ENCODE measurements at regions not wholly inside any gene's neighbourhood (a gene's known extent, or its start where the extent isn't known, plus 50 kb on each side); places are given as distances from the start of the nearest gene placed in this dataset.
"Not testable (repeated sequence)": the region's sequence is repeated elsewhere in the genome, so short reads cannot be mapped to it uniquely, and the experiment has no call there.

DNA sequence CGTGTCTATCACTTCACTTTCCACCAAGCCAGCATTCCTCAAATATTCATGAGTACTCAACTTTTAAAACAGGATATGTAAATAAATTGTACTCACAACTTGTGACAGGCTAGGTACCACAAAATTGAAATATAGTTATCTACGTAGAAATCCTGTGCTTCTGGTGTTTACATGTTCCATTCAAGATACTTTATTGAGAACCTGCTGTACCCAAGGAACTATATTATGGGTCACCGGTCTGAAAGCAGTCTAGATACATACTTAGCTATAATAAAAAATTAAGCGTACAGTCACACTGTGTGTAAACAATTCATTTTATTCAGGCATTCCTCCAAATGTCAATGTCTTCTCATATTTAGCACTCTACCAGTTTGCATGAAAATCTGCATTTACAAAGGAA lies 482.2 kb upstream of the SOX9 start:
- Histone ChIP-seq H3K4me3 (ENCODE audit: low read length) (no peak overlapping the region), H3K36me3 (ENCODE audit: control insufficient read depth, insufficient read depth, low read length) (no peaks in the 10 kb centered on the region), H3K27me3 (ENCODE audit: control insufficient read depth, insufficient read depth, low read length) (no peaks in the 10 kb centered on the region), H3K4me1 (ENCODE audit: control insufficient read depth, insufficient read depth, low read length) (no peaks in the 10 kb centered on the region), H3K9ac (ENCODE audit: low read length) (no peak overlapping the region), H3K27ac (ENCODE audit: low read depth, low read length) (no peak overlapping the region)

DNA sequence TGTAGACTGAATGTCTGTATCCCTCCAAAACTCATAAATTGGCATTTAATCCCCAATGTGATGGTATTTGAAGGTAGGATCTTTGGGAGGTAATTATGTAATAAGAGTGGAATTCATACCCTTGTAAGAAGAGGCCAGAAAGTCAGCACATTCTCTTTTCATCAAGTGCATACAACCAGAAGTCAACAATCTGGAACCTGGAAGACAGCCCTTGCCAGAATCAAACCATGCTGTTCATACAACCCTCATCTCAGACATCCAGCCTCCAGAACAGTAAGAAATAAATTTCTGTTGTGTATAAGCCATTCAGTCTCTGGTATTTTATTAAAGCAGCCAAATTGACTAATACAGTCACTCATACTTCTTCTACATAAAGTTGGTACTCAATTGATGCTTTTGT lies 481.0 kb upstream of the SOX9 start:
- H3K9ac ChIP-seq (ENCODE audit: low read length), result no peak overlapping the region
- no peaks in the 10 kb centered on the region for H3K36me3 ChIP-seq (ENCODE audit: control insufficient read depth, insufficient read depth, low read length)
- no peaks in the 10 kb centered on the region for H3K27me3 ChIP-seq (ENCODE audit: control insufficient read depth, insufficient read depth, low read length)
- no peak overlapping the region for H3K27ac ChIP-seq (ENCODE audit: low read depth, low read length)
- H3K4me1 ChIP-seq (ENCODE audit: control insufficient read depth, insufficient read depth, low read length), result no peaks in the 10 kb centered on the region
- H3K4me3 ChIP-seq (ENCODE audit: low read length), result no peak overlapping the region

DNA sequence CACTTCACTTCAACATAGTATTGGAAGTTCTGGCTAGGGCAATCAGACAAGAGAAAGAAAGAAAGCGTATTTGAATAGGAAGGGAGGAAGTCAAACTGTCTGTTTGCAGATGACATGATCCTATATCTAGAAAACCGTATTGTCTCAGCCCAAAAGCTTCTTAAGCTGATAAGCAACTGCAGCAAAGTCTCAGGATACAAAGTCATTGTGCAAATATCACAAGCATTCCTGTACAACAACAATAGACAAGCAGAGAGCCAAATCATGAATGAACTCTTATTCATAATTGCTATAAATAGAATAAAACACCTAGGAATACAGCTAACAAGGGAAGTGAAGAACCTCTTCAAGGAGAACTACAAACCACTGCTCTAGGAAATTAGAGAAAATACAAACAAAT lies 473.9 kb upstream of the SOX9 start:
- H3K4me3 ChIP-seq (ENCODE audit: low read length); H3K4me1 ChIP-seq (ENCODE audit: control insufficient read depth, insufficient read depth, low read length); H3K27me3 ChIP-seq (ENCODE audit: control insufficient read depth, insufficient read depth, low read length); H3K36me3 ChIP-seq (ENCODE audit: control insufficient read depth, insufficient read depth, low read length); H3K27ac ChIP-seq (ENCODE audit: low read depth, low read length); H3K9ac ChIP-seq (ENCODE audit: low read length): not testable (repeated sequence)

DNA sequence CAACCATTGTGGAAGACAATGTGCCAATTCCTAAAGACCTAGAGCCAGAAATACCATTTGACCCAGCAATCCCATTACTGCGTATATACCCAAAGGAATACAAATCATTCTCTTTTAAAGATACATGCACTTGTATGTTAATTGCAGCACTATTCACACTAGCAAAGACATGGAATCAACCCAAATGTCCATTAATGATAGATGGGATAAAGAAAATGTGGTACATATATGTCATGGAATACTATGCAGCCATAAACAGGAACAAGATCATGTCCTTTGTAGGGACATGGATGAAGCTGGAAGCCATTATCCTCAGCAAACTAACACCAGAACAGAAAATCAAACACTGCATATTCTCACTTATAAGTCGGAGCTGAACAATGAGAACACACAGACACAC lies 472.5 kb upstream of the SOX9 start:
- H3K27me3 ChIP-seq (ENCODE audit: control insufficient read depth, insufficient read depth, low read length); H3K4me3 ChIP-seq (ENCODE audit: low read length); H3K36me3 ChIP-seq (ENCODE audit: control insufficient read depth, insufficient read depth, low read length); H3K9ac ChIP-seq (ENCODE audit: low read length); H3K27ac ChIP-seq (ENCODE audit: low read depth, low read length); H3K4me1 ChIP-seq (ENCODE audit: control insufficient read depth, insufficient read depth, low read length): not testable (repeated sequence)

DNA sequence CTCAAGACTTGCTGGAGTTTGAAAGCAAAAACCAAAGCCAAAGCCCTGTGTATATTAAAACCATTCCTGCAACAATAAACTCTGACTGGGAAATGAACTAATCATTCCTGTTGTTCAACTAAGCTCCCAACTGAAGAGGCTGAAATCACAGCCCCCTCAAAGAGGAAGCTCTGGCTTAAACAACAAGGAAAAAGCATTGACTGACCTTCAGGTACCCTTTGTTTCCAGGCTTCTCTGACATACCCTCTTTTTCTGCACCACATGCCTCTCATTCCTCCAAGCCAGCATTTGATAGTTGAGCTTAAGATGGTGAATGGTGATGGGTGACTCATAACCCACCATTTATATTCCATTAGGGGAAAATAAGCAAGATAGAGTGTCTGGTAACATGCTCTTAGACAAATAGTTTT lies 470.9 kb upstream of the SOX9 start:
- no peak overlapping the region for H3K27ac ChIP-seq (ENCODE audit: low read depth, low read length)
- H3K9ac ChIP-seq (ENCODE audit: low read length), result no peak overlapping the region
- no peaks in the 10 kb centered on the region for H3K36me3 ChIP-seq (ENCODE audit: control insufficient read depth, insufficient read depth, low read length)
- no peak overlapping the region for H3K4me3 ChIP-seq (ENCODE audit: low read length)
- no peaks in the 10 kb centered on the region for H3K27me3 ChIP-seq (ENCODE audit: control insufficient read depth, insufficient read depth, low read length)
- no peaks in the 10 kb centered on the region for H3K4me1 ChIP-seq (ENCODE audit: control insufficient read depth, insufficient read depth, low read length)

DNA sequence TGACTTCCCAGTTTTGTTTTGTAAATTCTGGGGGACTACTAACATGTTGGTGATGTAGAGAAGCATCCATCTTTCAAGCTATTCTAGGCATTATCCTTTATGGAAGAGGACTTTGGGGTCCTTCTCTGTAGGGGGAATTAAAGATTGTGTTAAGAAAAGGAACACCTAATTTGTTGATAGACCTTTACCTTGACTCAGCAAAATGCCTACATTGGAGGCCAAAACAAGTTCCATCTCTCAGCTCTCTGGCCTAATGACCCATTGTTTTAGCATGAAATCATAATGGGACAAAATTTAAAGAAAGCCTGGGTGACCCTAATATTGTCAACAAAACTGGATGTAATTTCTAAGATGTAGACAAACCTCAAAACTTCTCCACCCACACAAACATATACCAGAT lies 465.3 kb upstream of the SOX9 start:
- H3K36me3 ChIP-seq (ENCODE audit: control insufficient read depth, insufficient read depth, low read length), result no peaks in the 10 kb centered on the region
- no peak overlapping the region for H3K27ac ChIP-seq (ENCODE audit: low read depth, low read length)
- H3K27me3 ChIP-seq (ENCODE audit: control insufficient read depth, insufficient read depth, low read length), result no peaks in the 10 kb centered on the region
- H3K4me1 ChIP-seq (ENCODE audit: control insufficient read depth, insufficient read depth, low read length), result no peaks in the 10 kb centered on the region
- H3K9ac ChIP-seq (ENCODE audit: low read length), result no peak overlapping the region
- no peak overlapping the region for H3K4me3 ChIP-seq (ENCODE audit: low read length)

DNA sequence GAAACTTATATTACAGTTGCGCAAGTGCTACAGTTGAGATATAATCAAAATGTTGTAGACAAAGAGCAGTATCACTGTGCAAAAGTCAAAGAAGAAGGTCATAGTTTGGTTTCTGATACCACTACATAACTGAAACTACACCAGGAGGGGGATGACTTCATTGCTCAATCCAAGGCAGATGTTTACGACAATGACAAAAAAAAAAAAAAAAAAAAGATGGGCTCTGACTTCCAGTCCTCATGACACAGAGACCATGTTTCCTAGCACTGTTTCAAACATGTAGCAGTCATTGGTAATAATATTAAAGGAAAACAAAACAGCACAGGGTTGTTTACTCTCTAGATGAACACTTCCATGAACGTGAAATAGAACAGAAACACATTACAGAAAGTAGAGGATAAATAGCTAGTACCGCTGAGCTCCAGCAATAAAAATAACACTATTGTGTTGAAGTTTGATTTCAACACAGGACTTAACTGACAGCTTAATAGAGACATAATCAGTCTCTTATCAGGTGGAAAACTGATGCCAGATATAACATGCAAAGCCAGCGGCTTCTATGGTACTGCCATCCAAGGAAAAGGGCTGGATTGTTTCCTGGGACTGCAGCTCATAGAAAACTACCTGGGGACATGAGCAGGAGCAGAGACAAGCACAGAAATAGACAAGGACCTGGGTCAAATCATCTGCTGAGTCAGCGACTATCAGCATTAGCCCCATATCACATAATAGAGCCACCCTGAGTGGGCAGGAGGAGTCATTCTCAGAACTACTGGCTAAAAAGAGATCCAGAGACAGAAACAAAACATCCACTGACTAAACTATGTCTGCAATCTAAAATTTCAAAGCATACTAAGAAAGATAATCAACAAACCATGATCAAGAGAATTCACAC lies 463.6 kb upstream of the SOX9 start:
- no peaks in the 10 kb centered on the region for H3K4me1 ChIP-seq (ENCODE audit: control insufficient read depth, insufficient read depth, low read length)
- H3K9ac ChIP-seq (ENCODE audit: low read length), result no peak overlapping the region
- H3K27ac ChIP-seq (ENCODE audit: low read depth, low read length), result no peak overlapping the region
- no peaks in the 10 kb centered on the region for H3K36me3 ChIP-seq (ENCODE audit: control insufficient read depth, insufficient read depth, low read length)
- no peak overlapping the region for H3K4me3 ChIP-seq (ENCODE audit: low read length)
- no peaks in the 10 kb centered on the region for H3K27me3 ChIP-seq (ENCODE audit: control insufficient read depth, insufficient read depth, low read length)

DNA sequence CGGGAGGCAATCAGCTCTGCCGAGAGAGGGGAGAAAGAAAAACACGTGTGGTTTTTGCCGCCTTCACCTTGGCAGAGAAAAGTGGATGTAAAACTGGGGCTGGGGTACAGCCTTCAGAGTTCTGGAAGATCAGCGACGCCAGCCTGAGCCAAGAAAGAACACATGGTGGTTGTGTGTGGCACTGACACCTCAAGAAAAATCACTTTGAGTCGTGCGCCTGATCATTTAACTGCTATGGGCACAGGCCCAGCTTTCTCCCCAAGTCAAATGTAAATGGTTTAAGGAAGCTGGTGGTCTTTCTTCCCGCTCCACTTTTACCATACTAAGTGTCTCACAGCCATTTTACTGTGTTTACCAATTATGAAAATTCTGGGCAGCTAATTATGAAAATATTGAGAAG lies 461.8 kb upstream of the SOX9 start:
- no peaks in the 10 kb centered on the region for H3K4me1 ChIP-seq (ENCODE audit: control insufficient read depth, insufficient read depth, low read length)
- H3K9ac ChIP-seq (ENCODE audit: low read length), result no peak overlapping the region
- no peaks in the 10 kb centered on the region for H3K36me3 ChIP-seq (ENCODE audit: control insufficient read depth, insufficient read depth, low read length)
- no peak overlapping the region for H3K27ac ChIP-seq (ENCODE audit: low read depth, low read length)
- H3K27me3 ChIP-seq (ENCODE audit: control insufficient read depth, insufficient read depth, low read length), result no peaks in the 10 kb centered on the region
- no peak overlapping the region for H3K4me3 ChIP-seq (ENCODE audit: low read length)

DNA sequence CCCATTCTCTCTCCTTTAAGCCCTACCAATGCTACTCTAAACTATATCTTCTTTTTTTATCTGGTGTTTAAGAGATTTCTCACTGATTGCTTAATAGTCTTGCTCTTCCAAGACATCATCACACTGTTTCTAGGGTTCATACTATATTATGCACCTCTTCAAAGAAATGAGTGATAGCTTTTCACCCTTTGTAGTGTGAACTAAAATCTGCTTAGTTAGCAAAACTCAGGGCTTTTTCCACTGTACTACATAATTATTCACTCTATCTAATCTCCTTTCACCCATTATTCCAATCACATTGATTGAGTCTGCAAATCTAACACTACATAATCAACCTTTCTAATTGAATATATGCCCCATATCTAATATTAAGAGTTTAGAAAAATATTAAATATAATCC lies 456.0 kb upstream of the SOX9 start:
- no peak overlapping the region for H3K4me3 ChIP-seq (ENCODE audit: low read length)
- H3K27ac ChIP-seq (ENCODE audit: low read depth, low read length), result no peak overlapping the region
- H3K36me3 ChIP-seq (ENCODE audit: control insufficient read depth, insufficient read depth, low read length), result no peaks in the 10 kb centered on the region
- H3K9ac ChIP-seq (ENCODE audit: low read length), result no peak overlapping the region
- H3K4me1 ChIP-seq (ENCODE audit: control insufficient read depth, insufficient read depth, low read length), result no peaks in the 10 kb centered on the region
- H3K27me3 ChIP-seq (ENCODE audit: control insufficient read depth, insufficient read depth, low read length), result no peaks in the 10 kb centered on the region

DNA sequence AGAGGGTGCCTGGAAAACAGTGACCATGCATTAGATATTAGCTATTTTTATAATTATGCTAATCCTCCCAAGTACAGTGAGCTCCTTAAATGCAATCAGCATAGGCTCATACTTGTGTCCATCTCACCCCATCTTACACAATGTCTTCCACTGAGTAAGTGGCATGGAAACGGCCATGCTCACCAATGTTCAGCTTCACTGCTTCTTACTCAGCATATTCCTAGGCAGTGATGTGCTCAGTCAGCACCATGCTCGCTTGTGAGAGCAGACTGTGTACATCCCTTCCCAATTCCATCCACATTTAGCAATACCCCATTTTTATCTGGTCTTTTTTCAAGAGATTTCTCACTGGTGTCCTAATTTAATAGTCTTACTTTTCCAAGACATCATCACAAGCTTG lies 454.8 kb upstream of the SOX9 start:
- H3K4me1 ChIP-seq (ENCODE audit: control insufficient read depth, insufficient read depth, low read length), result no peaks in the 10 kb centered on the region
- H3K27ac ChIP-seq (ENCODE audit: low read depth, low read length), result no peak overlapping the region
- H3K36me3 ChIP-seq (ENCODE audit: control insufficient read depth, insufficient read depth, low read length), result no peaks in the 10 kb centered on the region
- H3K27me3 ChIP-seq (ENCODE audit: control insufficient read depth, insufficient read depth, low read length), result no peaks in the 10 kb centered on the region
- no peak overlapping the region for H3K4me3 ChIP-seq (ENCODE audit: low read length)
- no peak overlapping the region for H3K9ac ChIP-seq (ENCODE audit: low read length)

DNA sequence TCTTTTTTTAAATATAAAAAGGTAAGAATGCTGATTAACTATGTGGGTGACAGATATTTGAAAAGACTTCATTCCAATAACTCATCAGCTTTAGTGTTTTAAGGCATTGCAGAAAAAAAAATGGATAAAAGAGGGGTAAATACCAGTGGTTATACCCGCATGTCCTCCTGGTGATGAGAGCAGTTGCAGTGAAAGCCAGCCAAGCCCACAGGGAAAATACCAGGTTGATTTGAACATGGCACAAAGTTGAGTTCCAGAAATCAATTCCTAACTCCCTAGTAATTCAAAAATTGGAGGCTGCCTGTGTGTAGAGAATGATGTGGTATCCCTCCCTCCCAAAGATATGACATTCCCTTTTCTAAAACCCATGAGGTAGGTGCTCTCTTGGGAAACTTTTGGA lies 453.2 kb upstream of the SOX9 start:
- H3K4me3 ChIP-seq (ENCODE audit: low read length), result no peak overlapping the region
- no peaks in the 10 kb centered on the region for H3K36me3 ChIP-seq (ENCODE audit: control insufficient read depth, insufficient read depth, low read length)
- no peak overlapping the region for H3K9ac ChIP-seq (ENCODE audit: low read length)
- H3K27ac ChIP-seq (ENCODE audit: low read depth, low read length), result no peak overlapping the region
- H3K27me3 ChIP-seq (ENCODE audit: control insufficient read depth, insufficient read depth, low read length), result no peaks in the 10 kb centered on the region
- H3K4me1 ChIP-seq (ENCODE audit: control insufficient read depth, insufficient read depth, low read length), result no peaks in the 10 kb centered on the region

DNA sequence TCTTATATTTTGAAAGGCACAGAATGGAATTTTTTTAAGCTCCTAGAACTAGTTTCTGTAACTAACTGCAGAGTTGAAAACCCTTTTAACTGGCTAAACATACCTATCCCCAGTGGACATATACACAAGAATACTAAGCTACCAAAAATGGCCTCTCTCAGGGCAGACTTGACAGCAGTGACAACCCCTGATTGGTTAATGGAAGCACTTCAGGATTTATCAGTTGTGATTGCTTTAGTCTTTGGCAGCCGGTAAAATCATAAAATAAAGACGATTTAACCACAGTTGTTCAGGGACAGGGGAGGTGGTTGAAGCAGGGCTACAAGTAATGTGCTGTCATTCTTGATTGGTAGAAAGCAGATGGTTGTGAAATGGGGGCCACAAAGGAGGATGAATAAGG lies 452.0 kb upstream of the SOX9 start:
- H3K27me3 ChIP-seq (ENCODE audit: control insufficient read depth, insufficient read depth, low read length), result no peaks in the 10 kb centered on the region
- H3K36me3 ChIP-seq (ENCODE audit: control insufficient read depth, insufficient read depth, low read length), result no peaks in the 10 kb centered on the region
- no peaks in the 10 kb centered on the region for H3K4me1 ChIP-seq (ENCODE audit: control insufficient read depth, insufficient read depth, low read length)
- H3K9ac ChIP-seq (ENCODE audit: low read length), result no peak overlapping the region
- no peak overlapping the region for H3K4me3 ChIP-seq (ENCODE audit: low read length)
- H3K27ac ChIP-seq (ENCODE audit: low read depth, low read length), result no peak overlapping the region

DNA sequence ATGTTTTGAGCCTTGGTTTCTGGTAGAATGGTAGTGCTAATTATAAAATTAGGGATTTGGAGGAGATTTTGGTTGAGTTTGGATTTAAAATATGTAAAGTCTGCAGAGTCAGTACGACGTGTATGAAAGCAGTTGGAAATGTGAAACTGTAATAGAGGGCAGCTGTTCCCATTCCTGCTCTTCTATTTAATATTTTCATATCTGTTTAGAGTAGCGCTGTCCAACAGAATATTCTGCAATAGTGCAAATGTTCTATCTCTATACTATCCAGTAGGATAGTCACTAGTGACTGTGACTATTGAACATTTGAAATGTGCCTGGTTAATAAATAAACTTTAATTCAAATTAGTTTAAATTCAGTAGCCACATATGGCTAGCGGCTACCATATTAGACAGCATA lies 443.4 kb upstream of the SOX9 start:
- H3K9ac ChIP-seq (ENCODE audit: low read length), result no peak overlapping the region
- no peak overlapping the region for H3K4me3 ChIP-seq (ENCODE audit: low read length)
- no peaks in the 10 kb centered on the region for H3K36me3 ChIP-seq (ENCODE audit: control insufficient read depth, insufficient read depth, low read length)
- H3K27ac ChIP-seq (ENCODE audit: low read depth, low read length), result no peak overlapping the region
- no peaks in the 10 kb centered on the region for H3K27me3 ChIP-seq (ENCODE audit: control insufficient read depth, insufficient read depth, low read length)
- H3K4me1 ChIP-seq (ENCODE audit: control insufficient read depth, insufficient read depth, low read length), result no peaks in the 10 kb centered on the region
